HG03469 (cell line): ENCODE measurements at regions not wholly inside any gene's neighbourhood (a gene's known extent, or its start where the extent isn't known, plus 50 kb on each side); places are given as distances from the start of the nearest gene placed in this dataset.
"Not testable (repeated sequence)": the region's sequence is repeated elsewhere in the genome, so short reads cannot be mapped to it uniquely, and the experiment has no call there.

Experiments
- ATAC-seq: cut with Tn5 transposase; IDR thresholded peaks from one replicate; pipeline ENCODE4 v1.9.1; 2021; ENCODE audit warnings: mild to moderate bottlenecking, moderate library complexity, moderate number of reproducible peaks; ENCODE audit not compliant: unreplicated experiment

GRCh38 chr1:91207691-91208090, 185.9 kb upstream of the ZNF644 start:
- ATAC-seq = not testable (repeated sequence)

DNA sequence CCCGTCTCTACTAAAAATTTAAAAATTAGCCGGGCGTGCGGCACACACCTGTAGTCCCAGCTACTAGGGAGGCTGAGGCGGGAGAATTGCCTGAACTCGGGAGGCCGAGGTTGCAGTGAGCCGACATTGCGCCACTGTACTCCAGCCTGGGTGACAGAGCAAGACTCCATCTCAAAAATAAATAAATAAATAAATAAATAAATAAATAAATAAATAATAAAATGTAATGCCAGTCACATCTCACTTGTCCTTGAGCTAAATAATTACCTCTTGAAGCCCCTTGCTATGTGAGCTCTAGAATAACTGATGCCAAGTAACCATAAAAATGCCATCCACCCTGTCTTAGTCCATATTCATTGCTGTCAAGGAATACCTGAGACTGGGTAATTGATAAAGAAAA, 182.3 kb upstream of the ZNF644 start:
- not testable (repeated sequence) for ATAC-seq

GRCh38 chr1:91201694-91202093, 179.9 kb upstream of the ZNF644 start:
- no peak for ATAC-seq

- no peak for ATAC-seq
Measured at GRCh38 chr1:91201176-91201575, 179.3 kb upstream of the ZNF644 start.

DNA sequence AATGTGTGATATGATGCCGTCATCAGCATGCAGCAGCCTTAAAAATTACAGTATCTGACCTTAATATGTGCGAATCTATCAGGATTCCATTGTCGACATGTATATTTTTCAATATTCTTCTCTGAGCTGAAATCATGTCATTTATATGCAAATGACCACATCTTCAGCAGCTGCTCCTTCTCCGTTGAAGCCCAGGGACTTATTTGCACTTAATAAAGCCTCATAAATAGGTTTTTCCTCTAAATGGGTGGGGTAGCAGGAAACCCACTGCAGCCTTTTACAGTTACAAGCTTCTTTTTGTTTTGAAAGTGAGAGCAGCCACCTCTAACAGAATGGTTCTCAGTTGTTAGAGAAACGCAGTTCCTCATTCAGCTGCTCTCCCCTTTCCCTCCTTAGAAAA, 178.8 kb upstream of the ZNF644 start:
- ATAC-seq = no peak

GRCh38 chr1:91199988-91200387, 178.2 kb upstream of the ZNF644 start:
- no peak for ATAC-seq

GRCh38 chr1:91190996-91191395, 169.2 kb upstream of the ZNF644 start:
- no peak for ATAC-seq

DNA sequence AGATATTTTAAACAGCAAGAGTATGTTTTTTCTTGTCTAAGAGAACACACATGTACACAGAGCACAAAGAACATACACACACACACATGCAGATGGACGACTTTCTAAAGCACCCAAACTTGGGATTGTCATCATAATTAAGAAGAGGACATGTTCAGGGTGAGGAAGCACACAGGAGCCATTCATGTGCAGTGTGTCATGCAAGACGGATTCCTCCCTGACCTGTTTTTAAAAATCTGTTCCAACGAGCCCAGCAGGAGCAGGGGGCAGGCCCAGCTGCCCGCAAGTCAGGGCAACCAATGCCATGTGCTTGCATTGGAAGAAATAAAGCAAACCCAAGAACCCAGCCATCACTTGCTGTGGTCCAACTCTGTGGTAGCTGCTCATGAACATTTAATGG, 167.3 kb upstream of the ZNF644 start:
- ATAC-seq = no peak

DNA sequence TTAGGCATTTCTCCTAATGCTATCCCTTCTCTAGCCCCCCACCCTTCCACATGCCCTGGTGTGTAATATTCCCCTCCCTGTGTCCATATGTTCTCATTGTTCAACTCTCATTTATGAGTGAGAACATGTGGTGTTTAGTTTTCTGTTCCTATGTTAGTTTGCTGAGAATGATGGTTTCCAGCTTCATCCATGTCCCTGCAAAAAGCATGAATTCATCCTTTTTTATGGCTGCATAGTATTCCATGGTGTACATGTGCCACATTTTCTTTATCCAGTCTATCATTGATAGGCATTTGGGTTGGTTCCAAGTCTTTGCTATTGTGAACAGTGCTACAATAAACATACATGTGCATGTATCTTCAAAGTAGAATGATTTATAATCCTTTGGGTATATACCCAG, 161.0 kb upstream of the ZNF644 start:
- not testable (repeated sequence) for ATAC-seq

DNA sequence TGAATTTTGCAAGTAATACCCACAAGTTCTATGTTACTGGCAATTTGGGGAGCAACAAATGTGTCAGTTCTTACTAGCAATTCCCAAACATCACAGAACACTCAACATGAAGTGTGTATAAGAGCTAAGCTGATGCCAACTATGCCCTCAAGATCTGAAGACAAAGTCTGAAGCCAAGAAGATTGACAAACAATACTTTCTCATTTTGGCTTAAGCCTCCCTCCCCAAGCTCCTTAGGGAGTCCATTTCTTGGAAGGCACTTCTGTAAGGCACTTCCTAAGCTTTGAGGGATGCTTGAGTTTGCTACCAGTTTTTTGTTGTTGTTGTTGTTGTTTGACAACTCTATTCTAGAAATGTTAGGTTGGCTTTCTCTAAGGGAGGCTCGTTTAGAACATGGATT, 154.4 kb upstream of the ZNF644 start:
- ATAC-seq = no peak

DNA sequence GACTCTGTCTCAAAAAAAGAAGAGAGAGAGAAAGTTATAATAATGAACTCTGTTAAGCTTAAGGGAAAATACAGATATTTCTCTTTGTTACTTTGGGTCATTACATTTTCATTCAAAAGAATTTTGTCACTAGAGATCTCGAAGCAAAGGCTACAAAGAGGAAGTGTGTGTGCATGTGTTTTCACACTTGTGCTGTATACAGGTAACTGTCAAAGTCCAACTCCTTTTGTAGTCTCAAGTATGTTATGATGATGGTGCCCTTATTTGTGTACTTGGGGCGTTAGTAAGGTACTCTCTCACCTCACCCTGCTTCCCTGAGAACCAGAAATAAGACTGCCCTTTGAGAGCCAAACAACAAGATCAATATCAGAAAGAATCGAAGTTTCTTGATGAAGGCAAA, 152.9 kb upstream of the ZNF644 start:
- no peak for ATAC-seq

- ATAC-seq = no peak
Measured at GRCh38 chr1:91173346-91173890, 151.6 kb upstream of the ZNF644 start.

- ATAC-seq = no peak
Measured at GRCh38 chr1:91172541-91172940, 150.7 kb upstream of the ZNF644 start.

GRCh38 chr1:91171898-91172297, 150.1 kb upstream of the ZNF644 start:
- ATAC-seq = no peak

- no peak for ATAC-seq
Measured at GRCh38 chr1:91170571-91170970, 148.7 kb upstream of the ZNF644 start.

DNA sequence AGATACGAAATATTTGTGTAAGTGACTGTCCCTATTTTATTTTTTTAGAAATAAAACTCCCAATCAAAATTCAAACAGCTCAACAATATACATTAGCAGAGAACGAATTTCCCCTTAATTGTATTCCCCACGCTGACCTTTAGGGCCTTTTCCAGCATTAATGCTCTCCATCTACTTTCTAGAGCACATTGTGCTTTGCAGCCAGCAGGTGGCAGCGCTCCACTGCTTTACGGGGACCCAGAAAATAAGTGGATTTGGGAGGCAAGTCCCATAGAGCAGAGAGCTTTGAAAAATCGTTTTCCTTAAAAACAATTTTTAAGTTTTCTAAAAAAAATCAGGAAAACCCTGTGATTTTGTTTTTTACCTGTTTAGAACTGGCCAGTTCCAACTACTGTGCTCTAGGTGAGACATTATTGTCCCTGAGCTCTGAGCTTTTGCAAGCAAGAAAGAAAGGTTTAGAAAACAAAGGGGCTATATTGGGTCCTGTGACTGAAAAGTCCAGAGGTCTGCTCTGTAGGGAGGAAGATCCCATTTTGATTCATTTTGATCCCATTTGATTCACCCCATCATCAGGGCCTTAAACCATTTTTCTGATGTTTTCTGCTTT, 144.4 kb upstream of the ZNF644 start:
- ATAC-seq = no peak

- ATAC-seq = peak; percentile 63
Measured at GRCh38 chr1:91165033-91165654, 143.3 kb upstream of the ZNF644 start.

- ATAC-seq = no peak
Measured at GRCh38 chr1:91162613-91163012, 140.8 kb upstream of the ZNF644 start.

- ATAC-seq = no peak
Measured at GRCh38 chr1:91161749-91162148, 139.9 kb upstream of the ZNF644 start.

- no peak for ATAC-seq
Measured at GRCh38 chr1:91161166-91161565, 139.3 kb upstream of the ZNF644 start.

GRCh38 chr1:91160363-91161075, 138.7 kb upstream of the ZNF644 start:
- ATAC-seq = no peak

DNA sequence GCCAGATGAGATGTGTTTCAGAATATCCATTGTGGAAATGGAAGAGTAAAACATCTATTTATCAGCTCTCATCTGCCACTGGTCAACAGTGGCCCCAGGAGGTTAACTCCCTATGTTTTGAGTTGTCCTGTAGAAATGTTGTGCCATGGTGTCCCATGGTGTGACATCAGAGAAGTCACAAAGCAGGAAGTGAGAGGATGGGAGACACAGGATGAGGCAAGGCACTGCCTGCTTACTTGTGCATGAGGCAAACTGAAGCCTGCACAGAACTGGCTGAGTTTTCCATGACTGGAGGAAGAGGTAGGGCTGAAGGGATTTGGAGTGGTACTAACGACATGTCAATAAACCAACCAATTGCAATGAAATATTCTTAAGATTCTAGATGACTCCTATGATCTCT, 131.5 kb upstream of the ZNF644 start:
- no peak for ATAC-seq
